Kidney (tissue), 13 donors: ENCODE measurements at regions not wholly inside any gene's neighbourhood (a gene's known extent, or its start where the extent isn't known, plus 50 kb on each side); places are given as distances from the start of the nearest gene placed in this dataset.

Source experiments
- DNase-seq, 5 donors: peaks; one replicate each; pipeline ENCODE4 v3.0.0-alpha.2; 2013 to 2020
- FAIRE-seq: peaks from 2 replicates; lab custom pipeline; 2012; peaks lifted over from hg19 to GRCh38; lab: Jason Lieb, UNC
- H3K27ac ChIP-seq, 2 donors: one replicate each; pipeline ENCODE4 v1.7.0; 2013; ENCODE audit warnings: low read depth in 2 of 2, low read length in 2 of 2, inconsistent platforms in 1 of 2
- H3K27me3 ChIP-seq: one replicate; pipeline ENCODE4 v1.7.1; 2013; ENCODE audit warnings: low read length, inconsistent platforms; ENCODE audit not compliant: control insufficient read depth, insufficient read depth
- H3K36me3 ChIP-seq, 3 donors: one replicate each; pipeline versions ENCODE4 v1.7.0 to v1.7.1; 2013; ENCODE audit warnings: low read length in 3 of 3, control low read depth in 1 of 3, inconsistent platforms in 1 of 3; ENCODE audit not compliant: insufficient read depth in 3 of 3, control insufficient read depth in 2 of 3
- H3K4me1 ChIP-seq, 3 donors: one replicate each; pipeline versions ENCODE4 v1.7.0 to v1.7.1; 2013; ENCODE audit warnings: low read length in 3 of 3, inconsistent platforms in 1 of 3, low read depth in 1 of 3; ENCODE audit not compliant: control insufficient read depth in 2 of 3, insufficient read depth in 2 of 3
- H3K4me3 ChIP-seq, 3 donors: one replicate each; pipeline versions ENCODE4 v1.7.0 to v1.8.1; 2013; ENCODE audit warnings: low read length in 3 of 3, control low read depth in 1 of 3, inconsistent platforms in 1 of 3
- H3K9ac ChIP-seq, 3 donors: one replicate each; pipeline versions ENCODE4 v1.7.0 to v1.7.1; 2013; ENCODE audit warnings: low read length in 3 of 3, control low read depth in 1 of 3, inconsistent platforms in 1 of 3
- H3K9me3 ChIP-seq, 3 donors: one replicate each; pipeline versions ENCODE4 v1.7.0 to v1.7.1; 2013; ENCODE audit warnings: low read length in 3 of 3, control low read depth in 1 of 3, inconsistent platforms in 1 of 3; ENCODE audit not compliant: control insufficient read depth in 2 of 3, insufficient read depth in 1 of 3
- intact Hi-C: fragments of 100-400 bp; cut with DNase I; formaldehyde crosslinking; loops from one replicate; pipeline ENCODE4 v1.11.1; 2022
- TF ChIP-seq, protein P1 (sequence below): IDR thresholded peaks from 3 replicates; pipeline ENCODE4 v1.5.1; 2012; ENCODE audit warnings: mild to moderate bottlenecking, moderate library complexity, borderline replicate concordance; ENCODE audit not compliant: insufficient read depth; ENCODE audit errors: extremely low read depth
- donor health status: control.
- donor health status: control.
- donor health status: control.
- donor health status: control.
- donor health status: control.
- donor health status: DM: yes; HTN: yes; CAD: no.
- donor health status: Normal renal cell carcinoma (clear cell type).

DNA sequence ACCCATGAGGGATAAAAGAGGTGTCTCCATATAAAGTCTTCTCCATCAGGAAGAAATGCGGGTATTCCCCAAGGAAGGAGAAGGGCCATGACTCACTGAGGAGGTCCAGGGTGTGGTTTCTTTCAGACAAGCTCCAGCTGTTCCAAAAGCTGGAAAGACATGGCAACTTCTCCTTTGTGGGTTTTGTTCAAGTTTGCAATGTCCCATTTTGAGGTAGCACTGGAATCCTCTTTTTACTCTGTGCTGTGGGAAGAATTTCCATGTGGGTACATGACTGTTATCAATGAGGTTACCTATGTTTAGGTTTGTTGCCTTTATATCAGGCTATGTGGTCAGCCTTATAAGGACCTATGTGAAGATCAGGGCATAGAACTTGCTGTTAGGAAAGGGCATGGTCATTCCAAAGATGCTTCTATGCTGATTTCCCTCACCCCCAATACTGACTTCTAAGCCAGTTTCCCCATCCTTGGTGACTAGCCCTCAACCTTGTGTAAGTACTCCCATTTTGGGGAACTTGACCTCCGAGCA lies 697.5 kb downstream of the INHBA start:
- FAIRE-seq, result no peak
- intact Hi-C loops, result no loop called here

DNA sequence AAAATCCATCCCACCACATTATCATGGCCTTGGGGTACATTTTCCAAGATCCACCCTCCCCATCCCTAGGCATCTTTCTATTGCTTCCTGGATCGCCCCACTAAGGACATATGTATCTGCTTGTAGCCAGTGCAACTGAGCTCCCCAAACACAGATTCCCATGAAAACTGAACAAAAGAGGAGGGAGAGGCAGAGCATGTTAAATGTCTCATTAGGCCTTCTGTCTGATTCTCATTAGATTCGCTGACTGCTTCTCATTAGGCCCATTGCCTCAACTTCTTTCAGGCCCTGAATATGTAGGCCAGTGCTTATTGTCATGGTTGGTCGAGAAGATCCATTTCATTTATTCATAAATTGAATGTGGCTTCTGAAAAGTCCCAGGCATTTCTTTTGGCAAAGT lies 698.9 kb downstream of the INHBA start:
- FAIRE-seq, result no peak

More for the DNA sequence above, 697.5 kb downstream of the INHBA start:
- DNase-seq, result no peak
- Histone ChIP-seq H3K9ac (no peak overlapping the region), H3K9me3 (no peaks in the 10 kb centered on the region), H3K36me3 (no peaks in the 10 kb centered on the region), H3K27me3 (no peaks in the 10 kb centered on the region), H3K27ac (no peak overlapping the region), H3K4me3 (no peak overlapping the region), H3K4me1 (no peaks in the 10 kb centered on the region)
- TF ChIP-seq, protein P1, sequence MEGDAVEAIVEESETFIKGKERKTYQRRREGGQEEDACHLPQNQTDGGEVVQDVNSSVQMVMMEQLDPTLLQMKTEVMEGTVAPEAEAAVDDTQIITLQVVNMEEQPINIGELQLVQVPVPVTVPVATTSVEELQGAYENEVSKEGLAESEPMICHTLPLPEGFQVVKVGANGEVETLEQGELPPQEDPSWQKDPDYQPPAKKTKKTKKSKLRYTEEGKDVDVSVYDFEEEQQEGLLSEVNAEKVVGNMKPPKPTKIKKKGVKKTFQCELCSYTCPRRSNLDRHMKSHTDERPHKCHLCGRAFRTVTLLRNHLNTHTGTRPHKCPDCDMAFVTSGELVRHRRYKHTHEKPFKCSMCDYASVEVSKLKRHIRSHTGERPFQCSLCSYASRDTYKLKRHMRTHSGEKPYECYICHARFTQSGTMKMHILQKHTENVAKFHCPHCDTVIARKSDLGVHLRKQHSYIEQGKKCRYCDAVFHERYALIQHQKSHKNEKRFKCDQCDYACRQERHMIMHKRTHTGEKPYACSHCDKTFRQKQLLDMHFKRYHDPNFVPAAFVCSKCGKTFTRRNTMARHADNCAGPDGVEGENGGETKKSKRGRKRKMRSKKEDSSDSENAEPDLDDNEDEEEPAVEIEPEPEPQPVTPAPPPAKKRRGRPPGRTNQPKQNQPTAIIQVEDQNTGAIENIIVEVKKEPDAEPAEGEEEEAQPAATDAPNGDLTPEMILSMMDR, result no peak

DNA sequence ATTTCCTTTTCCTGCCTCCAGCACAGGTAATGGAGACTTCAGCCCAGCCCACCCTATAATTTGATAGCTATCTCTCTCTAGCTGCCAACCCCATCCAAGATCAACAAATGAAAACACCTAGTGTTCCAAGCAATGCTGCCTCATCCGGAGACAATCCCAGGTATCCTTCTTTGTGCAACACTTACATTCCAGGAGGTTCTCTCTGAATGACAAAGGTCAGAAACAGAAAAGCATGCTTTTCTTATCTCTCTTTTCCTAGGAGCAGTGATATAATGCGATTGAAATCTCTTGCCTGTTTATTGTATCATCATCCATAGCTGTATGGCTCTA lies 699.3 kb downstream of the INHBA start:
- TF ChIP-seq, protein P1, result no peak
- H3K27ac ChIP-seq, result no peak overlapping the region
- H3K36me3 ChIP-seq, result no peaks in the 10 kb centered on the region
- H3K4me1 ChIP-seq, result no peaks in the 10 kb centered on the region
- H3K9ac ChIP-seq, result no peak overlapping the region
- H3K4me3 ChIP-seq, result no peak overlapping the region
- H3K9me3 ChIP-seq, result no peaks in the 10 kb centered on the region
- H3K27me3 ChIP-seq, result no peaks in the 10 kb centered on the region
- no peak for DNase-seq
- FAIRE-seq, result no peak
- intact Hi-C loops, result no loop called here

More for the DNA sequence above, 698.9 kb downstream of the INHBA start:
- no peaks in the 10 kb centered on the region for H3K9me3 ChIP-seq
- H3K9ac ChIP-seq, result no peak overlapping the region
- no peak for DNase-seq
- no peaks in the 10 kb centered on the region for H3K4me1 ChIP-seq
- intact Hi-C loops, result no loop called here
- no peaks in the 10 kb centered on the region for H3K27me3 ChIP-seq
- no peak overlapping the region for H3K27ac ChIP-seq
- H3K4me3 ChIP-seq, result no peak overlapping the region
- no peaks in the 10 kb centered on the region for H3K36me3 ChIP-seq
- TF ChIP-seq, protein P1, result no peak
